ENCODE measurements at regions not wholly inside any gene's neighbourhood (a gene's known extent, or its start where the extent isn't known, plus 50 kb on each side); places are given as distances from the start of the nearest gene placed in this dataset.
"Not testable (repeated sequence)": the region's sequence is repeated elsewhere in the genome, so short reads cannot be mapped to it uniquely, and the experiment has no call there.

DNA sequence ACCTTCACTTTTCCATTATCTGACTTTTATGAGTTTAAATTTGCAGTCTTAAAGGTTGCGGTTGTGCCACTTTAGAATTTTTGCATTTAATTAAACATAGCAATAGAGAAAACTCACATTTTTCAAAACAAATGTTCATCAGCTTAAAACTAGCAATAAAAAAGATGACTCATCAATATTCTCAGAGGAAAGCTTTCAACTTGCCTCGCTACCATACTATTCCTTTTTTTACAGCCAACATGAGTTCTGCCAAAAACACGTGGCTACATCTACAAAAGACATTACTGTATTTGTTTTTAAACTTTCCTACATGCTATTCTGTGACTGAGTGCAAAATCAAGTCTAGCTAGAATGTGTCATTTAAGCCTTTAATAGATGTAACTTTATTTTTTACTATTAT lies 497.1 kb downstream of the RPS29 start:
- H3F3A ChIP-seq (ENCODE audit: low read length, unreplicated experiment) = no peaks in the 10 kb centered on the region
- DNase-seq = peak; percentile 6
- TF ChIP-seq EZH2 (IDR thresholded peaks at IDR 0.05; ENCODE audit: low read length, unreplicated experiment) (no peak), CTCF (conservative IDR thresholded peaks at IDR 0.05; ENCODE audit: low read depth, low read length) (no peak), EZH2phosphoT487 (IDR thresholded peaks at IDR 0.05; ENCODE audit: borderline replicate concordance, low read length) (no peak)
- no peaks in the 10 kb centered on the region for H4K20me1 ChIP-seq (ENCODE audit: low read length)
- no peaks in the 10 kb centered on the region for H3K27me3 ChIP-seq (ENCODE audit: low read length)
- H3K27ac ChIP-seq (ENCODE audit: low read length) = no peak overlapping the region
- no peak for ATAC-seq
- no peaks in the 10 kb centered on the region for H3K4me1 ChIP-seq (ENCODE audit: insufficient read depth, low read length)
- no TSS peak for BruUV-seq (replicated peaks)
- ChIA-PET CTCF (no interaction called here), POLR2A (ENCODE audit: unreplicated experiment) (interaction anchor here (0.6 kb wide), 1 partner anchor 9 kb away, joined by 3 read pairs; no protein-coding TSS in a partner anchor)
- H3K9me3 ChIP-seq (ENCODE audit: low read length) = no peaks in the 10 kb centered on the region
- no peak overlapping the region for H3K4me3 ChIP-seq (ENCODE audit: low read length)
- intact Hi-C loops (cut with micrococcal nuclease) = no loop called here
- H2AFZ ChIP-seq (ENCODE audit: low read length) = no peak overlapping the region
- H3K9me2 ChIP-seq (replicated peaks; ENCODE audit: low read length) = no peaks in the 10 kb centered on the region
- H3K9ac ChIP-seq (ENCODE audit: low read length) = no peak overlapping the region
- H3K36me3 ChIP-seq (ENCODE audit: low read depth, low read length) = no peaks in the 10 kb centered on the region
- no peak overlapping the region for H3K4me2 ChIP-seq (ENCODE audit: low read length)
- H3K79me2 ChIP-seq (ENCODE audit: low read length) = no peaks in the 10 kb centered on the region

DNA sequence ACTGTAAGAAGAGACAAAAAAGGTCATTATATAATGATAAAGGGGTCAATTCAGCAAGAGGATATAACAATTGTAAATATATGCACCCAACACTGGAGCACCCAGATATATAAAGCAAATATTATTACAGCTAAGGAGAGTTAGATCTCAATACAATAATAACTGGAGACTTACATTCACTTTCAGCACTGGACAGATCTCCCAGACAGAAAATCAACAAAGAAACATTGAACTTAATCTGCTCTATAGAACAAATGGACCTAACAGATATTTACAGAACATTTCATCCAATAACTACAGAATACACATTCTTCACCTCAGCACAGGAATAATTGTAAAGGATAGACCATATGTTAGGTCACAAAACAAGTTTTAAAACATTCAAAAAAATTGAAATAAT lies 512.9 kb downstream of the RPS29 start:
- H3K4me2 ChIP-seq (ENCODE audit: low read length); ATAC-seq; H3K27me3 ChIP-seq (ENCODE audit: low read length); H3K9me2 ChIP-seq (replicated peaks; ENCODE audit: low read length); H3F3A ChIP-seq (ENCODE audit: low read length, unreplicated experiment); H2AFZ ChIP-seq (ENCODE audit: low read length); H3K9me3 ChIP-seq (ENCODE audit: low read length); H3K36me3 ChIP-seq (ENCODE audit: low read depth, low read length); POLR2A ChIA-PET (ENCODE audit: unreplicated experiment); CTCF ChIA-PET; H3K4me3 ChIP-seq (ENCODE audit: low read length); H3K79me2 ChIP-seq (ENCODE audit: low read length); intact Hi-C loops (cut with micrococcal nuclease); H3K4me1 ChIP-seq (ENCODE audit: insufficient read depth, low read length); DNase-seq; BruUV-seq (replicated peaks); H3K9ac ChIP-seq (ENCODE audit: low read length); H3K27ac ChIP-seq (ENCODE audit: low read length); H4K20me1 ChIP-seq (ENCODE audit: low read length): not testable (repeated sequence)

DNA sequence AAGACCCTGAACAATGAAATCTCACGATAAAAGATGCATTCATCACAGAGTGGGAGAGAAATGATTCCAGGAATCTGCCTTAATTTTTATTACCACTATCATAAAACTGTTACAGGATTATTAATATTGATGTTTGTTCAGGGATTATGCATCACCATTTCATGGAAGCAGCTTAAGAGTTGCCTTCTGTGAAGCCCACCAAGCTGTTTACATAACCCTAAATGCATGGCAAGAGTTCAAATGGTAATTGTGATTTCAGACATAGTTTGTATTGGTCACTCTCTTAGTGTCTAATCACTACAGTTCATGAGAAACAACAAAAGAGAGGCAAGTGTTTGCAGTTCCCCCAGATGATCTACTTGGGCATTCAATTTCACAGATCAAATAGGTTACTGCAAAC lies 527.7 kb downstream of the RPS29 start:
- ATAC-seq (no peak), DNase-seq (no peak)
- H3K4me2 ChIP-seq (ENCODE audit: low read length) = no peak overlapping the region
- no peaks in the 10 kb centered on the region for H3K36me3 ChIP-seq (ENCODE audit: low read depth, low read length)
- BruUV-seq (replicated peaks) = no TSS peak
- intact Hi-C loops (cut with micrococcal nuclease) = no loop called here
- POLR2A ChIA-PET (ENCODE audit: unreplicated experiment) = interaction anchor here (0.5 kb wide), 1 partner anchor 124 kb away, joined by 5 read pairs; no protein-coding TSS in a partner anchor
- H3K79me2 ChIP-seq (ENCODE audit: low read length) = no peaks in the 10 kb centered on the region
- H4K20me1 ChIP-seq (ENCODE audit: low read length) = no peaks in the 10 kb centered on the region
- H3K9ac ChIP-seq (ENCODE audit: low read length) = no peak overlapping the region
- H3F3A ChIP-seq (ENCODE audit: low read length, unreplicated experiment) = no peaks in the 10 kb centered on the region
- no peak overlapping the region for H3K27ac ChIP-seq (ENCODE audit: low read length)
- no peak overlapping the region for H3K4me3 ChIP-seq (ENCODE audit: low read length)
- CTCF ChIA-PET = no interaction called here
- H3K4me1 ChIP-seq (ENCODE audit: insufficient read depth, low read length) = no peaks in the 10 kb centered on the region
- no peaks in the 10 kb centered on the region for H3K9me2 ChIP-seq (replicated peaks; ENCODE audit: low read length)
- no peaks in the 10 kb centered on the region for H3K9me3 ChIP-seq (ENCODE audit: low read length)
- TF ChIP-seq EZH2phosphoT487 (IDR thresholded peaks at IDR 0.05; ENCODE audit: borderline replicate concordance, low read length) (no peak), CTCF (conservative IDR thresholded peaks at IDR 0.05; ENCODE audit: low read depth, low read length) (no peak), EZH2 (IDR thresholded peaks at IDR 0.05; ENCODE audit: low read length, unreplicated experiment) (no peak)
- no peak overlapping the region for H2AFZ ChIP-seq (ENCODE audit: low read length)
- no peaks in the 10 kb centered on the region for H3K27me3 ChIP-seq (ENCODE audit: low read length)
